IMR-90 (cell line): ENCODE measurements at regions not wholly inside any gene's neighbourhood (a gene's known extent, or its start where the extent isn't known, plus 50 kb on each side); places are given as distances from the start of the nearest gene placed in this dataset.

ENCODE experiments used
- ATAC-seq: fragments of 200-7000 bp; cut with Tn5 transposase; 2 replicates; pipeline ENCODE4 v1.9.1; 2020; ENCODE audit warnings: low read depth, mild to moderate bottlenecking, moderate library complexity
- BruUV-seq: library from RNA; stranded (reverse); fragments of 400-500 nt; replicated peaks from 2 replicates; lab custom pipeline; 2021; lab: Mats Ljungman, UMichigan
- CTCF ChIA-PET: fragments of 300-600 bp; formaldehyde crosslinking; extraction: SDS; loops from one replicate; lab custom pipeline; 2021; ENCODE audit warnings: antibody characterized with exemption; lab: Yijun Ruan, JAX
- POLR2A ChIA-PET: fragments of 300-600 bp; sonication (Branson Sonifier 250); formaldehyde crosslinking; loops from one replicate; lab custom pipeline; 2022; ENCODE audit warnings: antibody characterized with exemption; ENCODE audit not compliant: unreplicated experiment; lab: Charles Lee
- DNase-seq: peaks from one replicate; pipeline ENCODE4 v3.0.0; 2013
- H2AFZ ChIP-seq: replicated peaks from 2 replicates; pipeline ENCODE3; 2013; ENCODE audit warnings: low read length, mild to moderate bottlenecking; ENCODE audit not compliant: poor library complexity
- H2AK5ac ChIP-seq: 2 replicates; pipeline ENCODE4 v1.6.1; 2013; ENCODE audit warnings: low read depth, low read length, inconsistent platforms
- H2AK9ac ChIP-seq: replicated peaks from 2 replicates; pipeline ENCODE3; 2013; ENCODE audit warnings: mild to moderate bottlenecking, low read depth, low read length, moderate library complexity; ENCODE audit not compliant: poor library complexity
- H2BK120ac ChIP-seq: 2 replicates; pipeline ENCODE4 v1.6.1; 2013; ENCODE audit warnings: low read depth, low read length, inconsistent platforms
- H2BK15ac ChIP-seq: 3 replicates; pipeline ENCODE4 v1.6.1; 2013; ENCODE audit warnings: low read depth, low read length, inconsistent platforms
- H2BK20ac ChIP-seq: 2 replicates; pipeline ENCODE4 v1.6.1; 2013; ENCODE audit warnings: low read depth, mild to moderate bottlenecking, inconsistent platforms, low read length, moderate library complexity
- H2BK5ac ChIP-seq: 2 replicates; pipeline ENCODE4 v1.6.1; 2013; ENCODE audit warnings: mild to moderate bottlenecking, low read depth, low read length, inconsistent platforms; ENCODE audit not compliant: poor library complexity, severe bottlenecking
- H3K14ac ChIP-seq: replicated peaks from 2 replicates; pipeline ENCODE4 v1.6.1; 2013; ENCODE audit warnings: low read depth, low read length, inconsistent platforms
- H3K18ac ChIP-seq: 2 replicates; pipeline ENCODE4 v1.6.1; 2013; ENCODE audit warnings: low read depth, low read length, control low read depth
- H3K23ac ChIP-seq: 2 replicates; pipeline ENCODE4 v1.6.1; 2013; ENCODE audit warnings: low read depth, low read length, inconsistent platforms
- H3K27ac ChIP-seq: 2 replicates; pipeline ENCODE4 v1.5.1; 2013; ENCODE audit warnings: mild to moderate bottlenecking, control low read depth, low read length; ENCODE audit not compliant: insufficient read depth
- H3K27me3 ChIP-seq: 2 replicates; pipeline ENCODE4 v1.6.1; 2013; ENCODE audit warnings: low read length; ENCODE audit not compliant: control insufficient read depth, insufficient read depth
- H3K36me3 ChIP-seq: 2 replicates; pipeline ENCODE4 v1.6.1; 2013; ENCODE audit warnings: low read length, mixed read lengths; ENCODE audit not compliant: control insufficient read depth, insufficient read depth
- H3K4ac ChIP-seq: 2 replicates; pipeline ENCODE4 v1.6.1; 2013; ENCODE audit warnings: low read depth, low read length, inconsistent platforms
- H3K4me1 ChIP-seq: 2 replicates; pipeline ENCODE4 v1.6.1; 2013; ENCODE audit warnings: low read length, mixed read lengths; ENCODE audit not compliant: control insufficient read depth, insufficient read depth
- H3K4me2 ChIP-seq: 2 replicates; pipeline ENCODE4 v1.6.1; 2013; ENCODE audit warnings: low read depth, mild to moderate bottlenecking, control low read depth, low read length, moderate library complexity
- H3K4me3 ChIP-seq: 2 replicates; pipeline ENCODE4 v1.5.1; 2013; ENCODE audit warnings: low read depth, mild to moderate bottlenecking, control low read depth, low read length, moderate library complexity; ENCODE audit not compliant: insufficient read depth
- H3K56ac ChIP-seq: 2 replicates; pipeline ENCODE4 v1.6.1; 2013; ENCODE audit warnings: low read length, inconsistent platforms; ENCODE audit not compliant: insufficient read depth; ENCODE audit errors: extremely low read depth
- H3K79me1 ChIP-seq, 2 experiments: 2 replicates each; pipeline ENCODE4 v1.6.1; 2013; ENCODE audit warnings: low read length in 2 of 2, inconsistent platforms in 1 of 2, low read depth in 1 of 2
- H3K9ac ChIP-seq: 2 replicates; pipeline ENCODE4 v1.6.1; 2013; ENCODE audit warnings: low read depth, low read length, control low read depth
- H3K9me1 ChIP-seq: 2 replicates; pipeline ENCODE4 v1.6.1; 2013; ENCODE audit warnings: low read length, inconsistent platforms; ENCODE audit not compliant: insufficient read depth
- H3K9me3 ChIP-seq: 2 replicates; pipeline ENCODE4 v1.6.1; 2013; ENCODE audit warnings: low read length; ENCODE audit not compliant: control insufficient read depth, insufficient read depth
- H4K20me1 ChIP-seq: 2 replicates; pipeline ENCODE4 v1.6.1; 2013; ENCODE audit warnings: low read length, inconsistent platforms; ENCODE audit not compliant: insufficient read depth
- H4K5ac ChIP-seq: 2 replicates; pipeline ENCODE4 v1.6.1; 2013; ENCODE audit warnings: mild to moderate bottlenecking, low read depth, low read length, control low read depth
- H4K8ac ChIP-seq, 2 experiments: 2 replicates each; pipeline ENCODE4 v1.6.1; 2013; ENCODE audit warnings: low read depth in 2 of 2, low read length in 2 of 2, control low read depth in 1 of 2, inconsistent platforms in 1 of 2
- H4K91ac ChIP-seq: 2 replicates; pipeline ENCODE4 v1.6.1; 2013; ENCODE audit warnings: low read depth, low read length, inconsistent platforms; ENCODE audit not compliant: insufficient read depth
- BHLHE40 ChIP-seq: fragments of 150-350 bp; IDR thresholded peaks from 2 replicates; pipeline ENCODE4 v1.6.1; 2016; ENCODE audit warnings: mild to moderate bottlenecking, low read depth, low read length
- CHD1 ChIP-seq: IDR thresholded peaks from 2 replicates; pipeline ENCODE4 v1.6.1; 2012; ENCODE audit warnings: low read depth, low read length, improper control_type of control experiment
- FOS ChIP-seq: fragments of 150-350 bp; IDR thresholded peaks from 2 replicates; pipeline ENCODE4 v1.6.1; 2016; ENCODE audit warnings: low read depth, low read length
- MAFK ChIP-seq: IDR thresholded peaks from 2 replicates; pipeline ENCODE4 v1.6.1; 2012; ENCODE audit warnings: low read depth, low read length, improper control_type of control experiment
- MAZ ChIP-seq: IDR thresholded peaks from 2 replicates; pipeline ENCODE4 v1.6.1; 2012; ENCODE audit warnings: low read depth, mild to moderate bottlenecking, low read length, improper control_type of control experiment, moderate library complexity, borderline replicate concordance
- NFE2L2 ChIP-seq: fragments of 150-350 bp; IDR thresholded peaks from 2 replicates; pipeline ENCODE4 v1.6.1; 2016; ENCODE audit warnings: low read depth, mild to moderate bottlenecking, low read length
- RAD21 ChIP-seq: IDR thresholded peaks from 2 replicates; pipeline ENCODE4 v1.6.1; 2012; ENCODE audit warnings: low read length, improper control_type of control experiment
- RCOR1 ChIP-seq: IDR thresholded peaks from 2 replicates; pipeline ENCODE4 v1.6.1; 2012; ENCODE audit warnings: mild to moderate bottlenecking, low read length, improper control_type of control experiment; ENCODE audit not compliant: insufficient replicate concordance
- WGBS, 2 experiments: methylation state at CpG; one replicate each; pipeline versions ENCODE4 v1.1.5 to v1.1.7; 2013; ENCODE audit warnings: missing lambda C conversion rate in 2 of 2; ENCODE audit not compliant: insufficient read length in 1 of 2; ENCODE audit errors: extremely low coverage in 2 of 2; 5-methylcytosine and 5-hydroxymethylcytosine counted together
- dilution Hi-C: fragments of 300-500 bp; cut with HindIII; formaldehyde crosslinking; loops from one replicate; pipeline ENCODE4 v1.14.3; 2018; ENCODE audit warnings: low sequenced_read_pairs; ENCODE audit not compliant: unreplicated experiment
- in situ Hi-C: fragments of 300-500 bp; cut with MboI; formaldehyde crosslinking; loops from 3 replicates; pipeline ENCODE4 v1.14.3; 2019; ENCODE audit warnings: low sequenced_read_pairs, inconsistent platforms, mixed read lengths
- intact Hi-C: fragments of 100-400 bp; cut with micrococcal nuclease; formaldehyde crosslinking; loops from 2 replicates; pipeline ENCODE4 v1.10.0; 2022
- TF ChIP-seq, protein P1 (sequence below): fragments of 150-350 bp; IDR thresholded peaks from 2 replicates; pipeline ENCODE4 v1.6.1; 2016; ENCODE audit warnings: low read depth, mild to moderate bottlenecking, low read length, moderate library complexity, borderline replicate concordance

DNA sequence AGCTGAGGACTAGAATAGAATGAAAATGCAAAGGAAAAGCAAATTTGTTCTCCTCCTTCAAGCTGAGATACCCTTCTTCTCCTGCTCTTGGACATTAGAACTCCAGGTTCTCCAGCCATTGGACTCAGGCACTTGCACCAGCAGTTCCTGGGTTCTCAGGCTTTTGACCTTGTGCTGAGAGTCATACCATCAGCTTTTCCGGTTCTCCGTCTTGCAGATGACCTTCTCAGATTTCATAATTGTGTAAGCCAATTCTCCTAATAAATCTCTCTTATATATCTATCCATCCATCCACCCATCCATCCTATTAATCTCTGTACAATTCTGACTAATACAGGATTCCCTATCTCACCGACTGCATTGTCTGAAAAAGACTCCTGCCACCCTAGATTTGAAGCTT lies 108.3 kb downstream of the AHR start:
- Histone ChIP-seq H4K91ac (peak overlapping the region; percentile 58), H2AK5ac (peak overlapping the region; percentile 9), H2BK20ac (peak overlapping the region; percentile 20; the same call in 1 of the 2 replicates), H3K9me3 (no peaks in the 10 kb centered on the region), H2AFZ (no peak overlapping the region), H2BK120ac (peak overlapping the region; percentile 57), H3K4me1 (peaks cover 13% of the 10 kb centered on the region), H3K4ac (peak overlapping the region; percentile 39), H4K20me1 (no peaks in the 10 kb centered on the region), H2BK5ac (peak overlapping the region; percentile 83), H4K8ac (peak overlapping the region; percentile 31 to 45), H3K4me3 (no peak overlapping the region), H2BK15ac (peak overlapping the region; percentile 43), H2AK9ac (no peak overlapping the region), H3K56ac (peak overlapping the region; percentile 1; the same call in 1 of the 2 replicates), H3K9ac (no peak overlapping the region; the same call in 1 of the 2 replicates), H3K9me1 (0 out of 2 replicates have a peak, but pooled peaks cover 2% of the 10 kb centered on the region), H3K23ac (peak overlapping the region; percentile 13; the same call in 1 of the 2 replicates), H3K27me3 (no peaks in the 10 kb centered on the region), H3K4me2 (peak overlapping the region; percentile 45; the same call in 1 of the 2 replicates), H3K36me3 (no peaks in the 10 kb centered on the region), H3K14ac (peak overlapping the region; percentile 4), H3K79me1 (no peaks in the 10 kb centered on the region), H3K18ac (peak overlapping the region; percentile 57; the same call in 1 of the 2 replicates), H4K5ac (peak overlapping the region; percentile 77), H3K27ac (peak overlapping the region; percentile 39)
- WGBS, 2 experiments: 80% methylated on average over 1 of the region's 3 CpGs; no CpG with 5 or more reads in 1 of the 2 experiments
- DNase-seq (peak; percentile 22), ATAC-seq (no peak)
- intact Hi-C loops (loop anchor here (1.0 to 5.0 kb wide), 3 partner anchors 34 to 419 kb away; no protein-coding TSS in a partner anchor), in situ Hi-C loops (no loop called here), dilution Hi-C loops (no loop called here)
- ChIA-PET POLR2A (interaction anchor here (0.6 kb wide), 1 partner anchor 45 kb away, joined by 3 read pairs; no protein-coding TSS in a partner anchor), CTCF (no interaction called here)
- no TSS peak for BruUV-seq
- no peak for TF ChIP-seq RAD21
- no peak for TF ChIP-seq RCOR1
- no peak for TF ChIP-seq CHD1
- TF ChIP-seq, protein P1, sequence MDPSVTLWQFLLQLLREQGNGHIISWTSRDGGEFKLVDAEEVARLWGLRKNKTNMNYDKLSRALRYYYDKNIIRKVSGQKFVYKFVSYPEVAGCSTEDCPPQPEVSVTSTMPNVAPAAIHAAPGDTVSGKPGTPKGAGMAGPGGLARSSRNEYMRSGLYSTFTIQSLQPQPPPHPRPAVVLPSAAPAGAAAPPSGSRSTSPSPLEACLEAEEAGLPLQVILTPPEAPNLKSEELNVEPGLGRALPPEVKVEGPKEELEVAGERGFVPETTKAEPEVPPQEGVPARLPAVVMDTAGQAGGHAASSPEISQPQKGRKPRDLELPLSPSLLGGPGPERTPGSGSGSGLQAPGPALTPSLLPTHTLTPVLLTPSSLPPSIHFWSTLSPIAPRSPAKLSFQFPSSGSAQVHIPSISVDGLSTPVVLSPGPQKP: no peak
- no peak for TF ChIP-seq BHLHE40
- no peak for TF ChIP-seq NFE2L2
- TF ChIP-seq FOS: no peak
- no peak for TF ChIP-seq MAZ
- no peak for TF ChIP-seq MAFK
